ENCODE measurements at regions not wholly inside any gene's neighbourhood (a gene's known extent, or its start where the extent isn't known, plus 50 kb on each side); places are given as distances from the start of the nearest gene placed in this dataset.
A peak's percentile ranks its signal among the peaks of the same experiment; 100 is the strongest.
"Not testable (repeated sequence)": the region's sequence is repeated elsewhere in the genome, so short reads cannot be mapped to it uniquely, and the experiment has no call there.

GRCh38 chr6:26799903-26800633 is 140.5 kb upstream of the ZNF322 start:
- DNase-seq = not testable (repeated sequence)

- not testable (repeated sequence) for DNase-seq
These were observed 144.2 kb upstream of the ZNF322 start for GRCh38 chr6:26803762-26804161.

DNA sequence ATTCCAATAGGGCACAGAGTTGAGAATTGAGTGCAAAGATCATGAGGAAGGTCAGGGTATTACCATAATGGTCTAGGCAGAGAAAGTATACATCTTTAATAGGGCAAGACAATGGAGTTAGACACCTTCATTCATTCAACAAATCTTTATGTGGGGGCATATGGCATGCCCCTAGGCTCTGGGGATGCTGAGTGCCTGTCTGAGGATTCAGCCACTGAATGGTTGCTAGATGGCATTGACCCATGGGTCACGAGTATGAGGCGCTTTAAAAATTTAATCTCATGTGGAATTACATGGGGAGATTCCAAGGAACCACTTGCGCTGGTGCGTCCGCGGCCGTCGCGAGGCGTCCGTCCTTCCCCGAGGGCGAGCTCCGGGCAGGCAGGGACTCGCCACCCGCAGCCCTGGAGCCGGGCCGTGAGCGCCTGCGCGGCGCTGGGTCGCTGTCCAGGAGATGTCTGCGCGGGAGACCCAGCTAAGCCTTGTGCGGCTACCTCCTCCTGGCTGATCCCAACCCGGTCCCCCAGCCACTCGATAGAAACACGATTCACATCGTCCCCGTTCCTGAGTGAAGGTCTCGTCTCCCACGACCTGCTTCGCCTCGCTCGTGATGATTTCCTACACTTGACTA is 152.1 kb upstream of the ZNF322 start:
- not testable (repeated sequence) for DNase-seq

DNA sequence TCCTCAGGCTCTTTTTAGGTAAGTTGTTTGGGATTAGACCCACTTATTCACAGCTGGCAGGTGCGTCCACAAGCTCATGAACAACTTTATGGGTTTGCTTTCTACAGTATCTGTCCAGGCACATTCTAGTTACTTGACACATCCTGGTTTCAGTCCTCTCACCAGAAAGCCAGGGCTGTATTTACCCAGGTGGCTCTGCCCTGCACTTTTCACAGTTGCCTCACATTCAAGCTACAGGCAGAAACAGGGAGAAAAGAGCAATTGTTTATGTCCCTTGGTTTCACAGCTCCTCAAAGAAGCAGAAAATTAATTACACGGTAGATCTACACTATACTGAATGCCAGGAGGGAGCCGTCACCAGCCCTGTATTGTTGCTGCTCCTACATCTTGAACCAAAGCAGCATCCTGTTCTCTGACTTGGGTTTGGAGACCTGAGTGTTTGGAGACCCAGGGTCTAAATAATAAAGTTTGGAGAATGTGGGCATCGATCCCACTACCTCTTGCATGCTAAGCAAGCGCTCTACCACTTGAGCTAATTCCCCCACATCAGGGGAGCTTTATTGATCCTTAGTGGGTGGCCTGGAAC is 159.2 kb upstream of the ZNF322 start:
- not testable (repeated sequence) for DNase-seq

DNA sequence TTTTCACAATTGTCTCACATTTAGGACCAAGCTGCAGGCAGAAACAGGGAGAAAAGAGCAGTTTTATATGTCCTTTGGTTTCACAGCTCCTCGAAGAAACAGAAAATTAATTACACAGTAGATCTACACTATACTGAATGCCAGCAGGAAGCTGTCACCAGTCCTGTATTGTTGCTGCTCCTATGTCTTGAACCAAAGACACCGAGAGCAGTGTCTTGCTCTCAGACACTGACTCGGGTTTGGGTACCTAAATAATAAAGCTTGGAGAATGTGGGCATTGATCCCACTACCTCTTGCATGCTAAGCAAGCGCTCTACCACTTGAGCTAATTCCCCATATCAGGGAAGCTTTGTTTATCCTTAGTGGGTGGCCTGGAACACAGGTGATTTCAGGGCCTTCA is 168.4 kb upstream of the ZNF322 start:
- not testable (repeated sequence) for DNase-seq

GRCh38 chr6:26829480-26829879 is 169.9 kb upstream of the ZNF322 start:
- DNase-seq = not testable (repeated sequence)

GRCh38 chr6:26830992-26831391 is 171.4 kb upstream of the ZNF322 start:
- DNase-seq = not testable (repeated sequence)

- not testable (repeated sequence) for DNase-seq
These were observed 176.2 kb upstream of the ZNF322 start for GRCh38 chr6:26835707-26836106.

- not testable (repeated sequence) for DNase-seq
These were observed 177.1 kb upstream of the ZNF322 start for GRCh38 chr6:26836657-26837056.

- not testable (repeated sequence) for DNase-seq
These were observed 185.3 kb upstream of the ZNF322 start for GRCh38 chr6:26844823-26845222.

- not testable (repeated sequence) for DNase-seq
These were observed 197.7 kb upstream of the ZNF322 start for GRCh38 chr6:26857289-26857688.

GRCh38 chr6:26859067-26859770 is 199.7 kb upstream of the ZNF322 start:
- not testable (repeated sequence) for DNase-seq

GRCh38 chr6:26859771-26860163 is 200.2 kb upstream of the ZNF322 start:
- DNase-seq = not testable (repeated sequence)

- not testable (repeated sequence) for DNase-seq
These were observed 202.4 kb upstream of the ZNF322 start for GRCh38 chr6:26861913-26862312.

- not testable (repeated sequence) for DNase-seq
These were observed 204.1 kb upstream of the ZNF322 start for GRCh38 chr6:26863641-26864040.

- not testable (repeated sequence) for DNase-seq
These were observed 239.2 kb upstream of the ZNF322 start for GRCh38 chr6:26898785-26899184.

- DNase-seq = not testable (repeated sequence)
These were observed 264.7 kb upstream of the ZNF322 start for GRCh38 chr6:26924206-26924605.

DNA sequence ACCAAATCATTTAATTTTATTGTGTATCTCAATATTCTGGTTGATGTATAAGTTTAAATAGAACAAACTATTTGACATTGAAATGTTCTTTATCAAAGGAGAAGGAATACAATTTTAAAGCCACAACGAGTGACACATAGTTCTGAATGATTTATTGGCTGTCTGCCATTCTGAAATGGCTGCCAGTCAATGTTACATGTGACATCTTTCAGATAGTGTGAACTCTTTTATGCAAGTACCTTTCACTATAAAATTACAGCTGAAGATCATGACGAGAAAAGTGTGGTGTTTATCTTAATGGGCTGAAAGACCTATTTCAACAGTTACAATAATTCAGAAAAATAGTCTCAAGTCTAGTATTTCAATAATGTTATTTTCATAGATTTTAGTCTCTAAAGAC is 268.6 kb upstream of the ZNF322 start:
- not testable (repeated sequence) for DNase-seq

DNA sequence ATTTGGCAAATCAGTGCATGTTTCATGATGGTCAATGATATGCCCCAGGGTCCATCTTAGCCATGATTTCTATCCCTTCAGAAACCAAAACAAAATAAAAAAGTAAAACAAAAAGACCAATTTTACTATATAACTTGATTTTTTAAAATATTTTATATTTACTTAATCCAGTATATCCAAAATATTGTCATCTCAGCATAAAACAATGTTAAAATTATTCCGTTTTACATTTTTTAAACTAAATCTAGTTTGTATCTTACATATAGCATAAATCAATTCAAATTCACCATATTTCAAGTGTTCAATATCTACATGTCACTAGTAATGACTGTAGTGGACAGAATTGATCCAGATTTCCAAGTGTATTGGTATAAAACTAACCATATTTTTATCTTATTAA is 277.7 kb upstream of the ZNF322 start:
- DNase-seq = not testable (repeated sequence)

DNA sequence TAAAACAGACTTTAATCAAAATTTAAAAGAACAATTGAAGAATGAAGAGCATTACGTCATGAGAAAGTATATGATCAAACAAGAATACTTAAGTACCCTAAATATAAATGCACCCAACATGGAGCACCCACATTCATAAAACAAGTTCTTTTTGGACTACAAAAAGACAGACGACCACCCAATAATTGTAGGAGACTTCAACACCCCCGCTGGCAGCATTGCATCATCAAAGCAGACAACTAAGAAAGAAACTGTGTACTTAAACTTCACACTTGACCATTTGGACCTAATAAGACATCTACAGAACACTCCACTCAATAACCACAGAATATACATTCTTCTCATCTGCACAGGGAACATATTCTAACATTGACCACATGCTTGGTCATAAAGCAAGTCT is 291.7 kb upstream of the ZNF322 start:
- DNase-seq = not testable (repeated sequence)

DNA sequence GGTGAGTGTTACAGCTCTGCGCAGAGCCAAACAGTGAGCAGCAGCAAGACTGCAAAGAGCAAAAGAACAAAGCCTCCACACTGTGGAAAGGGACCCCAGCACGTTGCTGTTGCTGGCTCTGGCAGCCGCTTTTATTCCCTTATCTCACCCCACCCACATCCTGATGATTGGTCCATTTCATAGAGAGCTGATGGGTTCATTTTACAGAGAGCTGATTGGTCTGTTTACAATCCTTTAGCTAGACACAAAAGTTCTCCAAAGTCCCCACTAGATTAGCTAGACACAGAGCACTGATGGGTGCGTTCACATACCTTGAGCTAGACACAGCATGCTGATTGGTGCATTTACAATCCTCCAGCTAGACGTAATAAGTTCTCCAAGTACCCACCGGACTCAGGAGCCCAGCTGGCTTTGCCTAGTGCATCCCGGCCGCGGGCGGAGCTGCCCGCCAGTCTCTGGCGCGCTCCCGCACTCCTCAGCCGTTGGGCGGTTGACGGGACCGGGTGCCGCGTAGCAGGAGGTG is 291.4 kb upstream of the PRSS16 start:
- DNase-seq = peak; percentile 84

- DNase-seq = peak; percentile 69
These were observed 290.8 kb upstream of the PRSS16 start for GRCh38 chr6:26956601-26957184.

Data from NCI-H2029 (cell line).